ENCODE measurements at regions not wholly inside any gene's neighbourhood (a gene's known extent, or its start where the extent isn't known, plus 50 kb on each side); places are given as distances from the start of the nearest gene placed in this dataset.

- no peak for DNase-seq (ENCODE audit: low spot score)
- Histone ChIP-seq H2AFZ (ENCODE audit: low read length) (no peak overlapping the region), H3K4me1 (ENCODE audit: insufficient read depth, low read length) (peaks cover 49% of the 10 kb centered on the region), H3K79me2 (ENCODE audit: insufficient read depth, low read length) (peaks cover 19% of the 10 kb centered on the region), H3K27ac (ENCODE audit: extremely low read length, insufficient read depth, low read length) (peak overlapping the region; percentile 21), H4K20me1 (ENCODE audit: insufficient read depth, low read length) (no peaks in the 10 kb centered on the region), H3K4me3 (replicated peaks in 1 of 3; ENCODE audit: insufficient read depth in 1 of 3, low read depth in 2 of 3, low read length in 3 of 3) (no peak overlapping the region), H3K9me3 (ENCODE audit: low read length) (no peaks in the 10 kb centered on the region), H3K9ac (ENCODE audit: insufficient read depth, low read depth, low read length) (0 out of 2 replicates have a peak overlapping the region, but pooled peaks have one; percentile 16), H3K36me3 (replicated peaks in 1 of 2; ENCODE audit: control insufficient read depth in 1 of 2, insufficient read depth in 2 of 2, low read length in 2 of 2) (no peaks in the 10 kb centered on the region), H3K4me2 (ENCODE audit: low read depth, low read length) (no peak overlapping the region), H3K27me3 (ENCODE audit: control insufficient read depth in 1 of 2, insufficient read depth in 2 of 2, low read length in 2 of 2) (no peaks in the 10 kb centered on the region)
- ChIA-PET CTCF (ENCODE audit: low intra/inter-chr PET ratio, low total read pairs) (no interaction called here), POLR2A (interaction anchor here (1.0 to 1.2 kb wide), 2 partner anchors 10 to 12 kb away, joined by 3 read pairs; no protein-coding TSS in a partner anchor)
- peak; percentile 41 for ATAC-seq
- peak; percentile 44 for FAIRE-seq
- intact Hi-C loops (cut with micrococcal nuclease; ENCODE audit: unreplicated experiment), result no loop called here
- in situ Hi-C loops (cut with HindIII; ENCODE audit: extremely low pct_ligation_motif_present, low pct_unique_long_range_greater_than_20kb), result no loop called here
- TF ChIP-seq HNF4A (CRISPR knock-in tag; IDR thresholded peaks at IDR 0.05) (peak; percentile 31; the same call in 1 of the 2 replicates), ZNF335 (CRISPR knock-in tag; IDR thresholded peaks at IDR 0.05) (no peak), ZNF816 (CRISPR knock-in tag; IDR thresholded peaks at IDR 0.05; ENCODE audit: borderline replicate concordance) (no peak), ZNF546 (CRISPR knock-in tag; conservative IDR thresholded peaks at IDR 0.05) (no peak), RFX1 (IDR thresholded peaks at IDR 0.05) (peak; percentile 10; the same call in 1 of the 2 replicates)
- BruUV-seq (replicated peaks), result no TSS peak
Observed at GRCh38 chr3:124625074-124625473, 105.2 kb upstream of the UMPS start.

DNA sequence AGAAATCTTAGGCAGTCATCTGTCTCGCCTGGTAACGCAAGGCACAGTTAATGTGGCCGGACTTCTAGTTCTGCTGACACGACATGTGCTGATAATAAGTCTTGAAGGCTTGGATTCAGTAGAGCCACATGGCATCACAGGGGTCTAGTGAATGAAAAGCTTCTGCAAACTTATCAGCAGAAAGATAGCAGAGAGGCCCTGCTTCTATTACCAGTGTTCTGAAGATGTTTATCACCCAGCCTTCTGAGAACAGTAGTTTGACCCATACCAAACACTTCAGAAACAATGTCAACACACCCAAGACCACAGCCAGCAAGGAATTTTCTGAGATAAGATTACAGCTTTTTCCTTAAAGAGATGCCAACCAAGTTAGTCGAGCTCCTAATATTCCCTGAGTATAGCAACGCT lies 102.7 kb upstream of the UMPS start:
- Histone ChIP-seq H3K9me3 (ENCODE audit: low read length) (no peaks in the 10 kb centered on the region), H3K79me2 (ENCODE audit: insufficient read depth, low read length) (peaks cover 6% of the 10 kb centered on the region), H3K27me3 (ENCODE audit: control insufficient read depth in 1 of 2, insufficient read depth in 2 of 2, low read length in 2 of 2) (no peaks in the 10 kb centered on the region), H3K27ac (ENCODE audit: extremely low read length, insufficient read depth, low read length) (no peak overlapping the region), H3K4me3 (replicated peaks in 1 of 3; ENCODE audit: insufficient read depth in 1 of 3, low read depth in 2 of 3, low read length in 3 of 3) (no peak overlapping the region), H3K9ac (ENCODE audit: insufficient read depth, low read depth, low read length) (no peak overlapping the region), H3K4me1 (ENCODE audit: insufficient read depth, low read length) (peaks cover 42% of the 10 kb centered on the region), H3K36me3 (replicated peaks in 1 of 2; ENCODE audit: control insufficient read depth in 1 of 2, insufficient read depth in 2 of 2, low read length in 2 of 2) (peaks cover 0 to 4% of the 10 kb centered on the region in 2 experiments; a peak in 1 of 5 replicates), H3K4me2 (ENCODE audit: low read depth, low read length) (no peak overlapping the region), H4K20me1 (ENCODE audit: insufficient read depth, low read length) (no peaks in the 10 kb centered on the region), H2AFZ (ENCODE audit: low read length) (no peak overlapping the region)
- FAIRE-seq, result no peak
- WGBS (ENCODE audit: low lambda C conversion rate), result 83% methylated on average over 6 of the region's 6 CpGs
- no peak for ATAC-seq
- no peak for DNase-seq (ENCODE audit: low spot score)
- POLR2A ChIA-PET, result no interaction called here
- in situ Hi-C loops (cut with HindIII; ENCODE audit: extremely low pct_ligation_motif_present, low pct_unique_long_range_greater_than_20kb) (no loop called here), intact Hi-C loops (cut with micrococcal nuclease; ENCODE audit: unreplicated experiment) (no loop called here)
- BruUV-seq (replicated peaks), result no TSS peak
- TF ChIP-seq PHB2 (IDR thresholded peaks at IDR 0.05; ENCODE audit: partially characterized antibody) (no peak), NCOR1 (IDR thresholded peaks at IDR 0.05; ENCODE audit: borderline replicate concordance, low read length) (no peak), SMAD3 (CRISPR knock-in tag; IDR thresholded peaks at IDR 0.05) (no peak), FOXP1 (IDR thresholded peaks at IDR 0.05) (no peak), FOXP1 (CRISPR knock-in tag; IDR thresholded peaks at IDR 0.05) (no peak), ZNF567 (CRISPR knock-in tag; IDR thresholded peaks at IDR 0.05; ENCODE audit: borderline replicate concordance) (no peak), SRSF1 (optimal IDR thresholded peaks at IDR 0.05; ENCODE audit: low read depth, low read length) (no peak), HDAC2 (CRISPR knock-in tag; IDR thresholded peaks at IDR 0.05) (no peak)
- CTCF ChIA-PET (ENCODE audit: low intra/inter-chr PET ratio, low total read pairs), result no interaction called here

All from HepG2 (cell line).